Tibial nerve (tissue), 3 donors: ENCODE measurements at regions not wholly inside any gene's neighbourhood (a gene's known extent, or its start where the extent isn't known, plus 50 kb on each side); places are given as distances from the start of the nearest gene placed in this dataset.

Experiments
- POLR2A ChIP-seq, 2 donors: fragments of 450-650 bp; IDR thresholded peaks; one replicate each; pipeline ENCODE4 v1.6.1; 2017; ENCODE audit warnings: antibody characterized with exemption in 2 of 2, mild to moderate bottlenecking in 2 of 2, moderate library complexity in 2 of 2
- TF ChIP-seq, protein P1 (sequence below), 5 experiments: fragments of 200-600 bp in 3 of 5; fragments of 450-650 bp in 2 of 5; sonication (generic) in 3 of 5; IDR thresholded peaks; one replicate each; pipeline ENCODE4 v1.5.1; 2016 to 2019; ENCODE audit warnings: antibody characterized with exemption in 5 of 5, mild to moderate bottlenecking in 3 of 5, moderate library complexity in 2 of 5

- TF ChIP-seq, protein P1, sequence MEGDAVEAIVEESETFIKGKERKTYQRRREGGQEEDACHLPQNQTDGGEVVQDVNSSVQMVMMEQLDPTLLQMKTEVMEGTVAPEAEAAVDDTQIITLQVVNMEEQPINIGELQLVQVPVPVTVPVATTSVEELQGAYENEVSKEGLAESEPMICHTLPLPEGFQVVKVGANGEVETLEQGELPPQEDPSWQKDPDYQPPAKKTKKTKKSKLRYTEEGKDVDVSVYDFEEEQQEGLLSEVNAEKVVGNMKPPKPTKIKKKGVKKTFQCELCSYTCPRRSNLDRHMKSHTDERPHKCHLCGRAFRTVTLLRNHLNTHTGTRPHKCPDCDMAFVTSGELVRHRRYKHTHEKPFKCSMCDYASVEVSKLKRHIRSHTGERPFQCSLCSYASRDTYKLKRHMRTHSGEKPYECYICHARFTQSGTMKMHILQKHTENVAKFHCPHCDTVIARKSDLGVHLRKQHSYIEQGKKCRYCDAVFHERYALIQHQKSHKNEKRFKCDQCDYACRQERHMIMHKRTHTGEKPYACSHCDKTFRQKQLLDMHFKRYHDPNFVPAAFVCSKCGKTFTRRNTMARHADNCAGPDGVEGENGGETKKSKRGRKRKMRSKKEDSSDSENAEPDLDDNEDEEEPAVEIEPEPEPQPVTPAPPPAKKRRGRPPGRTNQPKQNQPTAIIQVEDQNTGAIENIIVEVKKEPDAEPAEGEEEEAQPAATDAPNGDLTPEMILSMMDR (IDR thresholded peaks at IDR 0.05) = no peak
- no peak for TF ChIP-seq POLR2A (IDR thresholded peaks at IDR 0.05)
Measured at GRCh38 chr13:106961651-106962050, 393.7 kb upstream of the ARGLU1 start.
